Left ventricle myocardium inferior (tissue), 1 donor: ENCODE measurements at regions not wholly inside any gene's neighbourhood (a gene's known extent, or its start where the extent isn't known, plus 50 kb on each side); places are given as distances from the start of the nearest gene placed in this dataset.

Source experiments
- DNase-seq: peaks from one replicate; pipeline ENCODE4 v3.0.0-alpha.2; 2020
- H3K27ac ChIP-seq: fragments of 200-600 bp; replicated peaks from 2 replicates; pipeline ENCODE4 v1.8.0; 2021
- H3K27me3 ChIP-seq: fragments of 200-600 bp; 2 replicates; pipeline ENCODE4 v1.8.0; 2021; ENCODE audit warnings: low read depth
- H3K36me3 ChIP-seq: fragments of 200-600 bp; 2 replicates; pipeline ENCODE4 v1.8.0; 2021
- H3K4me1 ChIP-seq: fragments of 200-600 bp; 2 replicates; pipeline ENCODE4 v1.8.0; 2021
- H3K4me3 ChIP-seq: fragments of 200-600 bp; 2 replicates; pipeline ENCODE4 v1.8.0; 2021; ENCODE audit warnings: mild to moderate bottlenecking, moderate library complexity
- H3K9me3 ChIP-seq: fragments of 200-600 bp; replicated peaks from 2 replicates; pipeline ENCODE4 v1.8.0; 2021
- CTCF ChIP-seq: fragments of 200-600 bp; IDR thresholded peaks from 2 replicates; pipeline ENCODE4 v1.8.0; 2021; ENCODE audit warnings: antibody characterized with exemption, mild to moderate bottlenecking, borderline replicate concordance
- intact Hi-C: fragments of 100-400 bp; cut with micrococcal nuclease; formaldehyde crosslinking; loops from one replicate; pipeline ENCODE4 v1.11.0; 2022
- donor health status: DM: no; HTN: yes; CAD: no; lungs with severe emphysema.

DNA sequence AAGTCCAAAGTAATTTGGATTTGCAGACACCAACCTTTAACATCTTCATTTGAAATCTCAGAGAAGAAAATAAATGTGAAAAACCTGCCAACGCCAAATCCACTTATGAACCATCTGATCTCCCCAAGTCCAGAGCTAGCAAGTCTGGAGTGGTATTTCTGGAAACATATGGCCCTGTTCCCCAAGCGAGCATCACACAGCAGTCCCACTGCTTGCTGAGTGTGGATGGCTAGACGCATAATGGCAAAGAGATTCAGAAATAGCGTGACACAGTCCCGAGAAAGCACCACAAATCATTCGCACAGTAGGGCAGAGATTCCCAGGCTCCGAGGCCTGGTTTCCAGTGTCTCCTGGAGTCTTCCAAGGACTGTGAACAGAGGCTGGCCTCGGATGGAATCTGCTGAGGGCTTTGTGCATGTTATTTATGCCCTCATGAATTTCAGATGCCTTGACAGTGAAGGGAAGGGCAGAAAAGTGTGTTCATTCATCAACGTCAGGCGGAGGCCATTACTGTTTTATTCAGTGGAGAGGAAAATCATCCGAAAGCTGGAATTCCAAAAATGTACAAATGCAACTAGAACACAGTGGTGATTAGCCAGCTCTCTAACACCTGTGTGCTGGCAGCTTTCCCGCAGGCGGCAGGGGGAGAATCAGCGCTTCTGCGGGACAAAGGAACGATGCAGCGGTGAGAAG is 417.0 kb downstream of the EIPR1 start:
- H3K9me3 ChIP-seq: peaks cover 16% of the 10 kb centered on the region
- H3K4me3 ChIP-seq: no peak overlapping the region
- H3K27ac ChIP-seq: no peak overlapping the region
- DNase-seq: no peak
- TF ChIP-seq CTCF: no peak
- intact Hi-C loops: no loop called here
- H3K36me3 ChIP-seq: no peaks in the 10 kb centered on the region
- H3K4me1 ChIP-seq: no peaks in the 10 kb centered on the region
- no peaks in the 10 kb centered on the region for H3K27me3 ChIP-seq

DNA sequence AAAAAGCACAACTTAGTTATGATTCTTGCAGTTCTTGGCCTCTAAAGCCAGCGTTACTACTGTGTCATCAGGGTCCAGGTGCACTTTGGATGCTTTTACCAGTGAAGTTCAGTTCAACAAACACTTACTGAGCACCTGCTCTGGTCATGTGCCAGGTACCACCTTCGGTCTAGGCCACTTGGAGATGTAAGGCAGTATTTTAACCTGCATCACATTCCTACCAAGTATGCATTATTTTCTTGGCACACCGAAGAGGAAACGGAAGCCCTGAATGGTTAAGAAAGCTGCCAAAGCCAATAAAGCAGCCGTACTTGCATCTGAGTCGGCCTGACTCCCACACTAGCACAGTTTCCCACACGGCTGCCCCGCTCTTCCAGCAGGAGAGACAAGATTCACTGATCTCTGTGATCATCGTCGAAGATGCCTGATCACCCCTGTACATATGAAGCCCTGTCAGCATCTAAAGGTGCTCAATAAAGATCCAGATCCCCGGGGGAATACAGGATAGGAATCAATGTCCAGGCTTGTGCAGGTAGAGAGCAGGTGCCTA is 427.1 kb downstream of the EIPR1 start:
- no peak for TF ChIP-seq CTCF
- DNase-seq: no peak
- H3K36me3 ChIP-seq: no peaks in the 10 kb centered on the region
- H3K27me3 ChIP-seq: peaks cover 23% of the 10 kb centered on the region
- no peak overlapping the region for H3K27ac ChIP-seq
- H3K4me1 ChIP-seq: no peaks in the 10 kb centered on the region
- peaks cover 12% of the 10 kb centered on the region for H3K9me3 ChIP-seq
- H3K4me3 ChIP-seq: no peak overlapping the region
- intact Hi-C loops: no loop called here

DNA sequence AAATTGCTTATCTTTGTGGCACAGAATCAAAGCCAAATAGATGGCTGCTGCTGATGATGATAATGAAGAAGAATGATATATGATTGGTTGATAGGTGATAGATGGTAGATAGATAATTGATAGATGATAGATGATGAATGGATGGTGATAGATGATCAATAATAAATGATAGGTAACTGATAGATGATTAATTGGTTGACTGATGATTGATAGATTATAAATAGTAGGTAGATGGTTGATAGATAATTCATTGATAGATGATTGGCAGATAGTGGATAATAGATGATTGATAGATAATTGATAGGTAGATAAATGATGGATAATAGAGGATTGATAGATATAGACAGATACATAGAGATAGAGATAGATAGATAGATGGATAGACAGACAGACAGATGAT is 430.2 kb downstream of the EIPR1 start:
- no peak for TF ChIP-seq CTCF
- no peak for DNase-seq
- Histone ChIP-seq H3K27me3 (peaks cover 42% of the 10 kb centered on the region), H3K4me1 (no peaks in the 10 kb centered on the region), H3K4me3 (no peak overlapping the region), H3K27ac (no peak overlapping the region), H3K36me3 (no peaks in the 10 kb centered on the region), H3K9me3 (peaks cover 16% of the 10 kb centered on the region)
- intact Hi-C loops: no loop called here

DNA sequence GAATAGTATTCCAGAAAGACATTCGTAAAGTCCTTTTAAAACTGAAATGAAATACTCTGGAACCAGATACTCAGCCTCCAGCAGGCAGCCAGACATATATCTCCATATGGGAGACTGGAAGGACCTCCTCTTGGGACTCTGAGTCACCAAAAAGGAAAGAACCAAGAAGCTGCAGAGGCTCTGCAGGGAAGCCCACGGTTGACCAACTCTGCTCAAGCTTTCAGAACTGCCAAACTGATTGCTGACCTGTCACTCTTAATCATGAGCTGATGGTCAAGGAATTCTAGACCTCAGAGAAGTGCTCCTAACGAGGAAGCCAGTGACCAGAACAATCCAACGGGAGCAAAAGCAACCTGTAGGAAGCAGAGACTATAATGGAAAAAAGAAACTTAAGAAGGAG is 434.7 kb downstream of the EIPR1 start:
- DNase-seq: no peak
- no peaks in the 10 kb centered on the region for H3K4me1 ChIP-seq
- peaks cover 74% of the 10 kb centered on the region for H3K27me3 ChIP-seq
- intact Hi-C loops: no loop called here
- no peak for TF ChIP-seq CTCF
- peaks cover 16% of the 10 kb centered on the region for H3K9me3 ChIP-seq
- H3K4me3 ChIP-seq: no peak overlapping the region
- H3K36me3 ChIP-seq: no peaks in the 10 kb centered on the region
- no peak overlapping the region for H3K27ac ChIP-seq

GRCh38 chr2:2942225-2942624 is 435.4 kb downstream of the EIPR1 start:
- no peak overlapping the region for H3K27ac ChIP-seq
- no peak for TF ChIP-seq CTCF
- intact Hi-C loops: no loop called here
- H3K36me3 ChIP-seq: no peaks in the 10 kb centered on the region
- peaks cover 73% of the 10 kb centered on the region for H3K27me3 ChIP-seq
- H3K4me3 ChIP-seq: no peak overlapping the region
- no peaks in the 10 kb centered on the region for H3K4me1 ChIP-seq
- H3K9me3 ChIP-seq: peaks cover 16% of the 10 kb centered on the region
- no peak for DNase-seq
